ENCODE measurements at regions not wholly inside any gene's neighbourhood (a gene's known extent, or its start where the extent isn't known, plus 50 kb on each side); places are given as distances from the start of the nearest gene placed in this dataset.
A peak's percentile ranks its signal among the peaks of the same experiment; 100 is the strongest.

DNA sequence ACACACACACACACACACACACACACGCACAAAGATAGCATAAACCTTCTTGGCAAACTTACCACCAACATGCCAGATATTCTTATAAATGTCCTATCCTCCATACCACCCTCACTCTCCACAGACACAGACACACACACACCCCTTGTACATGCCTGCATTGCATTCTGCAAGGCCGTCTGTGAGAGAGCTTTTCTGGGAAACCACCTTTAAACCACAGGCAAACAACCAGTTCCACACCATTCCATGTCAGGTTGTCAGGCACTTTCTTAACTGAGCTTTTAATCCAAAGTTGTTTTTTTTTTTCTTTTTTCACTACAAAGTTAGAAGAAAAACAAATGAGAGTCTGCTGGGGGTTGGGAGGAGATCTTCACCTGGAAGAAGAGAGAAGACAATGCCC, 221.1 kb downstream of the C1D start:
- TF ChIP-seq POLR2A (IDR thresholded peaks at IDR 0.05): no peak
- ATAC-seq: no peak
- no peak for DNase-seq
- H3K27ac ChIP-seq: no peak overlapping the region
- no peaks in the 10 kb centered on the region for H3K36me3 ChIP-seq
- no peaks in the 10 kb centered on the region for H3K9me3 ChIP-seq
- in situ Hi-C loops (cut with MboI; ENCODE audit: low sequenced_read_pairs in 4 of 4) (loop anchor here in 3 of 4 donors (10.0 to 25.0 kb wide), 2 partner anchors 1254 to 1407 kb away; partner anchors contain the start of gene MEIS1 (in 2 of the 3)), intact Hi-C loops (cut with DNase I; ENCODE audit: low total_unique reads) (loop anchor here (5.0 to 10.0 kb wide), 5 partner anchors 167 to 1817 kb away; partner anchors contain the start of gene ETAA1)
- H3K27me3 ChIP-seq: no peaks in the 10 kb centered on the region
- no peak overlapping the region for H3K4me3 ChIP-seq
- peaks cover 6 to 7% of the 10 kb centered on the region in 2 donors for H3K4me1 ChIP-seq

- in situ Hi-C loops (cut with MboI; ENCODE audit: low sequenced_read_pairs in 4 of 4): loop anchor here in 3 of 4 donors (10.0 to 25.0 kb wide), 2 partner anchors 1255 to 1408 kb away; partner anchors contain the start of gene MEIS1 (in 2 of the 3)
- H3K4me1 ChIP-seq: peaks cover 6 to 7% of the 10 kb centered on the region in 2 donors
- ATAC-seq: no peak
- H3K27me3 ChIP-seq: no peaks in the 10 kb centered on the region
- H3K9me3 ChIP-seq: no peaks in the 10 kb centered on the region
- H3K36me3 ChIP-seq: no peaks in the 10 kb centered on the region
- TF ChIP-seq CTCF (IDR thresholded peaks at IDR 0.05 in 4 of 5, conservative IDR thresholded peaks at IDR 0.05 in 1 of 5): no peak
- no peak for TF ChIP-seq POLR2A (IDR thresholded peaks at IDR 0.05)
- no peak for DNase-seq
- H3K4me3 ChIP-seq: no peak overlapping the region
- intact Hi-C loops (cut with DNase I; ENCODE audit: low total_unique reads): loop anchor here (5.0 to 10.0 kb wide), 5 partner anchors 168 to 1818 kb away; partner anchors contain the start of gene ETAA1
- H3K27ac ChIP-seq: no peak overlapping the region
Measured at GRCh38 chr2:67842375-67842959, 220.3 kb downstream of the C1D start.

DNA sequence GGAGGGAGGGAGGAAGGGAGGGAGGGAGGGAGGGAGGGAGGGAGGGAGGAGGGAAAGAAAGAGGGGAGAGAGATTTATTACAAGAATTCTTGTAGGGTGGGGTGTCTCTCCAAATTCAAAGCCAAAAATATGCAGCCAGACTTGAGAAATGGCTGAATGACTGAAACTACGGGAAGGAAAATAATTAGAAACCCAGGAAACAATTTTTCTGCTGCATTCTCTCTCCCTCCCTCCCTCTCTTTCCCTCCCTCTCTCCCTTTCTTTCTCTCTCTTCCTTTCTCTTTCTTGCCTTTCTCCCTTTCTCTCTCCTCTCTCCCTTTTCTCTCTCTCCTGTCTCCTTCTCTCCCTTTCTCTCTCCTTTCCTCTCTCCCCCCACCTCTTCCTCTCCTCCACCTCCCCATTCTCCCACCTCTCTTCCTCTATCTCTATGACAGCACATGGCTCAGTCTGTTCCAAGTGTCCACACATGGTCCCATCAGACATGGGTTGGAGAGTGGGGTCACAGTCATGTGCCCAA, 218.7 kb downstream of the C1D start:
- DNase-seq (no peak), ATAC-seq (no peak)
- TF ChIP-seq POLR2A (IDR thresholded peaks at IDR 0.05) (no peak), CTCF (IDR thresholded peaks at IDR 0.05 in 4 of 5, conservative IDR thresholded peaks at IDR 0.05 in 1 of 5) (no peak)
- no peak overlapping the region for H3K27ac ChIP-seq
- peaks cover 6 to 7% of the 10 kb centered on the region in 2 donors for H3K4me1 ChIP-seq
- no peak overlapping the region for H3K4me3 ChIP-seq
- H3K9me3 ChIP-seq: no peaks in the 10 kb centered on the region
- intact Hi-C loops (cut with DNase I; ENCODE audit: low total_unique reads) (loop anchor here (5.0 to 10.0 kb wide), 5 partner anchors 169 to 1819 kb away; partner anchors contain the start of gene ETAA1), in situ Hi-C loops (cut with MboI; ENCODE audit: low sequenced_read_pairs in 4 of 4) (loop anchor here in 3 of 4 donors (10.0 to 25.0 kb wide), 2 partner anchors 1257 to 1409 kb away; partner anchors contain the start of gene MEIS1 (in 2 of the 3))
- no peaks in the 10 kb centered on the region for H3K27me3 ChIP-seq
- no peaks in the 10 kb centered on the region for H3K36me3 ChIP-seq

DNA sequence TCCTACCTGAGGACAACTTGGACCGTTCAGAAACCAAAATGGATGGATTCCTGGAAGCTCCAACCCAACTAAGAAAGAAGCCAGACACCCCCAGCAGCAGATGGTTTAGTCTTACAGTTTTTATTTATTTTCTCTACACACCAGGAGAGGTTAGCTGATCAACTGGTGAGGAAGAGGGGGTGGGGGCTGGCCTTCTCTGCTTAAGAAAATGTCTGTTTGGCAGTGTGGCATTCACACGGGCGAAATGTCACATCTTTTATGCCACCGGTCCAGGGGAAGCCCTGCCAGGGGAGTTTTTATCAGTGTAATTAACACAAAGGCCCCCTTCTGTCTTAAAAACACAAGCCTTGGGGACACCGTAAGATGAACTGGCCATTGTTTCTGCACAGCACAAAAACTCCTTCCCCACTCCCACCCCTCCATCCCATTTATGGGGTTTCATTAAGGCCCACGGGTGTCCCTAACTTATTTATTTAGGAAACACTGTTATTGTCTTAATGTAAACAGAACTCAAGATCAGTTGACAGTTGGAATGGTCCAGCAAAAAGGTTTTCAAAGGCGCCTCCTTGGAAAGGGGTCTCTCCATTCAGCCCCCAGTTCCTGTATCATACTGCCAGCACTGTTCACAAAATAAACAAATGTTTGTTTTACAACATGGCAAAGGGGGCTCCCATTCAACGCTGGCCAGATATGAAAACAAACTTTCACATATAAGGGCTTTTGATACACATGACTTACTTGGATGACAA, 217.0 kb downstream of the C1D start:
- no peaks in the 10 kb centered on the region for H3K9me3 ChIP-seq
- intact Hi-C loops (cut with DNase I; ENCODE audit: low total_unique reads) (loop anchor here (1.0 to 10.0 kb wide), 6 partner anchors 171 to 1821 kb away; no protein-coding TSS in a partner anchor), in situ Hi-C loops (cut with MboI; ENCODE audit: low sequenced_read_pairs in 4 of 4) (loop anchor here in 3 of 4 donors (5.0 to 25.0 kb wide), 3 partner anchors 1258 to 1418 kb away; partner anchors contain the start of gene MEIS1 (in 2 of the 3))
- peaks cover 6 to 7% of the 10 kb centered on the region in 2 donors for H3K4me1 ChIP-seq
- ATAC-seq: no peak
- no peak for DNase-seq
- H3K27ac ChIP-seq: no peak overlapping the region
- TF ChIP-seq POLR2A (IDR thresholded peaks at IDR 0.05) (no peak), CTCF (IDR thresholded peaks at IDR 0.05 in 4 of 5, conservative IDR thresholded peaks at IDR 0.05 in 1 of 5) (no peak)
- no peaks in the 10 kb centered on the region for H3K36me3 ChIP-seq
- no peaks in the 10 kb centered on the region for H3K27me3 ChIP-seq
- peak overlapping the region in 3 of 4 donors; percentile 8 to 16 (median 12) for H3K4me3 ChIP-seq

All from gastrocnemius medialis (tissue), 4 donors.